ENCODE measurements at regions not wholly inside any gene's neighbourhood (a gene's known extent, or its start where the extent isn't known, plus 50 kb on each side); places are given as distances from the start of the nearest gene placed in this dataset.

DNA sequence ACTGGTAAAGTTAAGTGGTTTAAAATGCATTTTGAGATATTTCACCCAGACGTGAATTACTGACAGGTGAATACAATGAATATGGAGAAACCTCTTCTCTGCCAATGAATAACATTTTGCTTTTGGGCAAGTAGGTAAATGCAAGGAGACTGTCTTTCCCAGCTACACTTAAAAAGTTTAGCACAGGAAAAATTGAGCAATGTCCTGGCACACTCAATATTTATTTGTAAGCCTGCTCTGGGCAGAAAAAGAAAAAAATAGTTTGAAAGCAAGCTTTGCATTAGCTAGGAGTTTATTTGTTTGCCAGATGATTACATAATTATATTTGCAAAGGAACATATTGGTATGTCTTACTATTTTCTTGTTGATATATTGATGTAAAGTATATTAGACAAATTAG is 624.2 kb downstream of the ACTR3B start:
- no peak for TF ChIP-seq CTCF (IDR thresholded peaks at IDR 0.05 in 8 of 11, conservative IDR thresholded peaks at IDR 0.05 in 3 of 11)
- TF ChIP-seq POLR2A (IDR thresholded peaks at IDR 0.05): no peak
- TF ChIP-seq POLR2AphosphoS5 (IDR thresholded peaks at IDR 0.05): no peak

All from spleen (tissue), 7 donors.